A673 (cell line): ENCODE measurements at regions not wholly inside any gene's neighbourhood (a gene's known extent, or its start where the extent isn't known, plus 50 kb on each side); places are given as distances from the start of the nearest gene placed in this dataset.

Experiments used
- BruUV-seq: library from RNA; stranded (reverse); fragments of 400-500 nt; replicated peaks from 2 replicates; lab custom pipeline; 2021; lab: Mats Ljungman, UMichigan
- CTCF ChIA-PET: fragments of 300-600 bp; sonication (Branson Sonifier 250); formaldehyde crosslinking; loops from one replicate; lab custom pipeline; 2022; ENCODE audit warnings: antibody characterized with exemption; lab: Charles Lee
- POLR2A ChIA-PET: fragments of 300-600 bp; sonication (Branson Sonifier 250); formaldehyde crosslinking; loops from one replicate; lab custom pipeline; 2022; ENCODE audit warnings: antibody characterized with exemption; ENCODE audit not compliant: low non-redundant PET; lab: Charles Lee
- DNase-seq: peaks from one replicate; pipeline ENCODE4 v3.0.0-alpha.2; 2015; ENCODE audit warnings: low spot score
- H3K27ac ChIP-seq: fragments of 200-600 bp; sonication (generic); 2 replicates; pipeline ENCODE4 v1.5.1; 2016; ENCODE audit warnings: mixed run types, low read depth, mild to moderate bottlenecking, mixed read lengths, antibody characterized with exemption, low read length; ENCODE audit not compliant: poor library complexity, severe bottlenecking
- H3K27me3 ChIP-seq: fragments of 200-600 bp; sonication (generic); replicated peaks from 2 replicates; pipeline ENCODE4 v1.6.1; 2017; ENCODE audit warnings: mixed run types, low read depth, mild to moderate bottlenecking, mixed read lengths, antibody characterized with exemption, low read length; ENCODE audit not compliant: insufficient read depth, poor library complexity
- H3K36me3 ChIP-seq: fragments of 200-600 bp; sonication (generic); 2 replicates; pipeline ENCODE4 v1.6.1; 2016; ENCODE audit warnings: mixed run types, mild to moderate bottlenecking, mixed read lengths, antibody characterized with exemption, low read length; ENCODE audit not compliant: insufficient read depth, poor library complexity, severe bottlenecking
- H3K4me1 ChIP-seq: fragments of 200-600 bp; sonication (generic); 2 replicates; pipeline ENCODE4 v1.6.1; 2017; ENCODE audit warnings: mixed run types, mild to moderate bottlenecking, mixed read lengths, antibody characterized with exemption, low read length; ENCODE audit not compliant: insufficient read depth, poor library complexity, severe bottlenecking
- H3K4me3 ChIP-seq: fragments of 200-600 bp; sonication (generic); 2 replicates; pipeline ENCODE4 v1.5.1; 2016; ENCODE audit warnings: low read depth, mixed run types, mild to moderate bottlenecking, mixed read lengths, low read length; ENCODE audit not compliant: poor library complexity, severe bottlenecking
- H3K9me3 ChIP-seq: fragments of 200-600 bp; sonication (generic); 2 replicates; pipeline ENCODE4 v1.6.1; 2016; ENCODE audit warnings: mixed run types, low read depth, mild to moderate bottlenecking, mixed read lengths, antibody characterized with exemption, low read length; ENCODE audit not compliant: poor library complexity, severe bottlenecking
- CTCF ChIP-seq: fragments of 300-800, 200-600 bp; sonication (generic); conservative IDR thresholded peaks from 2 replicates; pipeline ENCODE4 v1.5.1; 2017; ENCODE audit warnings: low read depth, mild to moderate bottlenecking, antibody characterized with exemption, low read length, moderate library complexity, mixed read lengths
- EZH2 ChIP-seq: fragments of 200-600 bp; sonication (generic); IDR thresholded peaks from 2 replicates; pipeline ENCODE4 v1.6.1; 2017; ENCODE audit warnings: borderline replicate concordance, low read depth, mild to moderate bottlenecking, mixed read lengths, antibody characterized with exemption, low read length; ENCODE audit not compliant: poor library complexity, severe bottlenecking
- intact Hi-C: fragments of 100-400 bp; cut with micrococcal nuclease; formaldehyde crosslinking; loops from one replicate; pipeline ENCODE4 v1.10.0; 2022; ENCODE audit not compliant: unreplicated experiment

- ChIA-PET POLR2A (no interaction called here), CTCF (no interaction called here)
- Histone ChIP-seq H3K4me3 (no peak overlapping the region), H3K4me1 (no peaks in the 10 kb centered on the region), H3K9me3 (no peaks in the 10 kb centered on the region), H3K27ac (no peak overlapping the region), H3K27me3 (no peaks in the 10 kb centered on the region), H3K36me3 (no peaks in the 10 kb centered on the region)
- no TSS peak for BruUV-seq
- intact Hi-C loops: no loop called here
- no peak for TF ChIP-seq EZH2
- no peak for TF ChIP-seq CTCF
- DNase-seq: no peak
Measured at GRCh38 chr4:23144707-23145106, 452.0 kb downstream of the GBA3 start.

GRCh38 chr4:23135792-23136645, 443.3 kb downstream of the GBA3 start:
- intact Hi-C loops: loop anchor here (2.0 kb wide), 1 partner anchor 1283 kb away; no protein-coding TSS in a partner anchor
- no peaks in the 10 kb centered on the region for H3K9me3 ChIP-seq
- H3K4me3 ChIP-seq: no peak overlapping the region
- H3K4me1 ChIP-seq: no peaks in the 10 kb centered on the region
- CTCF ChIA-PET: interaction anchor here (0.6 kb wide), 2 partner anchors 1283 to 1345 kb away, joined by 3 to 4 read pairs; no protein-coding TSS in a partner anchor
- TF ChIP-seq EZH2 (no peak), CTCF (peak; percentile 74)
- BruUV-seq: no TSS peak
- H3K36me3 ChIP-seq: no peaks in the 10 kb centered on the region
- H3K27me3 ChIP-seq: no peaks in the 10 kb centered on the region
- peak; percentile 50 for DNase-seq
- POLR2A ChIA-PET: no interaction called here
- H3K27ac ChIP-seq: no peak overlapping the region

GRCh38 chr4:23134331-23134730, 441.6 kb downstream of the GBA3 start:
- ChIA-PET POLR2A (no interaction called here), CTCF (no interaction called here)
- DNase-seq: no peak
- H3K27me3 ChIP-seq: no peaks in the 10 kb centered on the region
- intact Hi-C loops: no loop called here
- no peak overlapping the region for H3K4me3 ChIP-seq
- H3K9me3 ChIP-seq: no peaks in the 10 kb centered on the region
- H3K4me1 ChIP-seq: no peaks in the 10 kb centered on the region
- H3K36me3 ChIP-seq: no peaks in the 10 kb centered on the region
- BruUV-seq: no TSS peak
- H3K27ac ChIP-seq: no peak overlapping the region
- TF ChIP-seq EZH2: no peak
- no peak for TF ChIP-seq CTCF
